GM19438 (cell line): ENCODE measurements at regions not wholly inside any gene's neighbourhood (a gene's known extent, or its start where the extent isn't known, plus 50 kb on each side); places are given as distances from the start of the nearest gene placed in this dataset.
A peak's percentile ranks its signal among the peaks of the same experiment; 100 is the strongest.
"Not testable (repeated sequence)": the region's sequence is repeated elsewhere in the genome, so short reads cannot be mapped to it uniquely, and the experiment has no call there.

Source experiments
- ATAC-seq: cut with Tn5 transposase; IDR thresholded peaks from one replicate; pipeline ENCODE4 v1.9.1; 2021; ENCODE audit warnings: low read depth; ENCODE audit not compliant: unreplicated experiment

- no peak for ATAC-seq
Observed at GRCh38 chr10:7070950-7071349, 339.9 kb downstream of the SFMBT2 start.

- no peak for ATAC-seq
Observed at GRCh38 chr10:7069706-7070105, 341.1 kb downstream of the SFMBT2 start.

GRCh38 chr10:7056216-7056615, 354.6 kb downstream of the SFMBT2 start:
- ATAC-seq, result no peak

- no peak for ATAC-seq
Observed at GRCh38 chr10:7054915-7055314, 355.9 kb downstream of the SFMBT2 start.

- ATAC-seq, result no peak
Observed at GRCh38 chr10:7053195-7053594, 357.6 kb downstream of the SFMBT2 start.

GRCh38 chr10:7050024-7050423, 360.8 kb downstream of the SFMBT2 start:
- not testable (repeated sequence) for ATAC-seq

GRCh38 chr10:7048061-7048460, 362.8 kb downstream of the SFMBT2 start:
- no peak for ATAC-seq

GRCh38 chr10:7046615-7047014, 364.2 kb downstream of the SFMBT2 start:
- peak; percentile 55 for ATAC-seq

GRCh38 chr10:7045891-7046599, 364.8 kb downstream of the SFMBT2 start:
- peak; percentile 74 for ATAC-seq

GRCh38 chr10:7043055-7043653, 367.7 kb downstream of the SFMBT2 start:
- ATAC-seq, result no peak

- ATAC-seq, result no peak
Observed at GRCh38 chr10:7042419-7043054, 368.3 kb downstream of the SFMBT2 start.

- ATAC-seq, result no peak
Observed at GRCh38 chr10:7042000-7042399, 368.8 kb downstream of the SFMBT2 start.

- ATAC-seq, result no peak
Observed at GRCh38 chr10:7040681-7041080, 370.2 kb downstream of the SFMBT2 start.

- ATAC-seq, result no peak
Observed at GRCh38 chr10:7039859-7040258, 371.0 kb downstream of the SFMBT2 start.

GRCh38 chr10:7038416-7038815, 372.4 kb downstream of the SFMBT2 start:
- no peak for ATAC-seq

- ATAC-seq, result not testable (repeated sequence)
Observed at GRCh38 chr10:7037434-7037833, 373.4 kb downstream of the SFMBT2 start.

GRCh38 chr10:7036951-7037350, 373.9 kb downstream of the SFMBT2 start:
- no peak for ATAC-seq

- ATAC-seq, result no peak
Observed at GRCh38 chr10:7035126-7035761, 375.6 kb downstream of the SFMBT2 start.

- no peak for ATAC-seq
Observed at GRCh38 chr10:7033031-7033430, 377.8 kb downstream of the SFMBT2 start.

- no peak for ATAC-seq
Observed at GRCh38 chr10:7030134-7030855, 380.5 kb downstream of the SFMBT2 start.

GRCh38 chr10:7029672-7030071, 381.2 kb downstream of the SFMBT2 start:
- ATAC-seq, result no peak
